GM18499 (cell line): ENCODE measurements at regions not wholly inside any gene's neighbourhood (a gene's known extent, or its start where the extent isn't known, plus 50 kb on each side); places are given as distances from the start of the nearest gene placed in this dataset.
"Not testable (repeated sequence)": the region's sequence is repeated elsewhere in the genome, so short reads cannot be mapped to it uniquely, and the experiment has no call there.

Experiments
- ATAC-seq: cut with Tn5 transposase; IDR thresholded peaks from one replicate; pipeline ENCODE4 v1.9.1; 2021; ENCODE audit warnings: moderate number of reproducible peaks; ENCODE audit not compliant: insufficient read depth, unreplicated experiment

- ATAC-seq = no peak
Measured at GRCh38 chrX:43328358-43328946, 327.6 kb upstream of the MAOA start.

GRCh38 chrX:43333543-43333942 lies 322.6 kb upstream of the MAOA start:
- no peak for ATAC-seq

- no peak for ATAC-seq
Measured at GRCh38 chrX:43345166-43345565, 310.9 kb upstream of the MAOA start.

GRCh38 chrX:43349363-43349762 lies 306.7 kb upstream of the MAOA start:
- ATAC-seq = no peak

GRCh38 chrX:43350935-43351334 lies 305.2 kb upstream of the MAOA start:
- no peak for ATAC-seq

DNA sequence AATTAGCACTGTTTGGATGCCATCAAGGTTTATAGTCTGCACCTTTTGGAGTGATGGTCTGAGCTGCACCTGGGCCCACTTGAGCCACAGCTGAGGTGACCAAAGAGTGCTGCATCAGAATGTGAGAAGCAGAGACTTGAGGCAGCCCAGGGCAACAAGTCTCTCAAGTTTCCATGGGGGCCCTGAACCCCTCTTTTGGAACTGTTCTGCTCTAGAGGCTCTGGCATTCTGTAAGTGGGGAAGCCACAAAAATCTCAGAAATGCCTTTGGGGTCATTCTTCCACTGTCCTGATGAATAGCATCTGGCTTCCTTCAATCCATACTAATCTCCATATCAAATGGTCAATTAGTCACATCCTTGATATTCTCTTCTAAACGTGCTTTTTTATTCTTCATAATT lies 298.4 kb upstream of the MAOA start:
- no peak for ATAC-seq

- ATAC-seq = no peak
Measured at GRCh38 chrX:43373032-43373431, 283.1 kb upstream of the MAOA start.

DNA sequence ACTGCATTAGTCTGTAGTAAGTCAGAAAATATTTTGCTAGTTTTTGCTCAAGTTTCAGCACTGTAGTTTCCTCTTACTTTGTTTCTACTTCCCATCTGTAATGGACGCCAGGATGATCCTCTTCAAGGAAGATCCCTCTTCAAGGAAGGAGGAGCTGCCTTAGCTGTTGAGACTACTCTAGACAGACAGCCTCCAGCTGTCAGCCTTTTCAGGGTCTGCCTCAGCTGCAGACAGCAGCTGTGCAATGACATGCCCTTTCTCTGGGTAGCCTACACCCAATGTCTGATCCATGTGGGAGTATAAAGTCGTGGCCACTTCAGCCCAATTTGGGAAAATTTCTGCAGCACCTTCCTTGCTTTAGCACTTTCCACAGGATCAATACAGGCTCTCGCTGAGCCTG lies 281.0 kb upstream of the MAOA start:
- ATAC-seq = no peak

DNA sequence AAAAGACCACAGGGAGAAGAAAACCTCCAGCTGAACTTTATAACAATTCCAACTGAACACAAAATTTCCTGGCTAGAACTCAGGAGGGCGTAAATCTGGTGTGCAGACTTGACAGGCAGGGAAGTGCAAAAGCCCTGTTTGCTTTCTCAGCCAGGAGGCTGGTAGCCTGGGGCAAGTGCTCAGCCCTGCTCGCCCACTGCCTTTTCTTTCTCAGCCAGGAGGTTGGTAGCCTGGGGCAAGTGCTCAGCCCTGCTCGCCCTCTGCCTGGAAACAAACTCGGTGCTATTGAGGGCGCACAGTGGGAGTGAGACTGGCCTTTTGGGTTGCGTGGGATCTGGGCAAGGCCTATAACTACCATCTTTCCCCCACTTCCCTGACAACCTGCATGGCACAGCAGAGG lies 275.4 kb upstream of the MAOA start:
- ATAC-seq = no peak

DNA sequence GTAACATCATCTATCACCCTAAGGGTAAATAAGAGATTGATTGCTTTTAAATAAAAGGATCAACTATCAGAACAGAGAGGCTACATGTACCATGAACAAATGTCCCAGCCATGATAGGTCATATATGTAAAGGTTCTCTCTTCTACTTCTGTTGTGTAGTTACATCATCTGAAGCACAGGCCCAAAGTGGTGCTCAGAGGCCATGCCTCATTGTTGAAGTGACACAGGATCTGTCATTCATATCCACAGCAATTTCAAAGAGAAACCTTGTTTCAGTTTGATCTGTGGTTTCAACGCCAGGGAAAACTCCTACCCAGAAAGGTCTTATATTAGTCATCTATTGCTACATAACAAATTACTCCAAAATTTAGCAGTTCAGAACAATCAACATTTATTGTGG lies 269.2 kb upstream of the MAOA start:
- no peak for ATAC-seq

DNA sequence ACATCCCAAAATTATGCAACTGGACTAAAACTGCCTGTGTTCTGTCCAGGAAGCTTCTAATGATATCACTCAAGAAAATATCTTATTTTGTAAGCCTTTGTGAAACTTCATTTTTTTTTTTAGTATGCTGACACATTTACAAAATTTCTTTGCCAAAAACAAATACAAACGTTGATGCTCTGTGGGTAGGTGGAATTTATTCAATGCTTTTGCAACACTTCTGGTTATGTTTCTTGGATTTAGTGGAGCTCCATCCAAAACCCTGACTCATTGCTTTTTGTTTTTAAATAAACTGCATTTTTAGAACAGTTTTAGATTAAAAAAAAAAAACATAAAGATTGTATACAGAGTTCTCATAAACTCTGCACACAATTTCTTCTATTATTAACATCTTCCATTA lies 250.9 kb upstream of the MAOA start:
- no peak for ATAC-seq

DNA sequence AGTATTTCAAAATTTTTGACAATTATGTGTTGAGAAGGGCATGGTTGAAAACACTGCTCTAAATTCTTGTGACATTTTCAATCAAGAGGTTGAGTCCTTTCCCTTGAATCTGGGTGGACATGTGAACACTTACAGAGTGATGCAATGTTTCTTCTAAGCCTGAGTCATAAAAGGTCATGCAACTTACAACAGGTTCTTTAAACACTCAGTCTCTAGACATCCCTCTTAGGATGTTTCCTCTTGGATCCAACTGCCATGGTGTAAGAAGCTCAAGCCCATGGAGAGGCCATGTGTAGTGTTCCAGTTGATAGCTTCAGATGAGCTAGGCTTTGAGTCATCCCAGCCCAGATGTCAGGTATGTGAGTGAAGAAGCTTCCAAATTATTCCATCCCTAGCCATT lies 232.2 kb upstream of the MAOA start:
- no peak for ATAC-seq

DNA sequence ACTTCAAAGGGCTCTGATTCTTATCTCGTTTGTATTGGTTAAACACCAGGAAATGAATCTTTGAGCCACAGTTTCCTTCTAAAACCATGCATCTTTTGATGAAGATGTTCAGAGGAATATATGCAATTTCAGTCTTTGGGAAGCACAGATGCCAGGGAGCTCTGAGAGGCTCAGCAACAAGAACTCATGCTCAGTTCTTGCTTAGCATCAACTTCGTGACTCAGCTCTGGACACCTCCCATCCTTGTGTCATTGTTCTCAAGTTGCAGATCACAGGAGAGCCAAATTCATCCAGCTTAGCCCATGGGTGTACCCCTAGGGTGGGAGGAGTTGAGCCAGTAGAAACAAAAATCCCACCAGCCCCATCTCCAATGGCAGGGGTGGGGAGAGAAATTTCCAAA lies 219.6 kb upstream of the MAOA start:
- no peak for ATAC-seq

DNA sequence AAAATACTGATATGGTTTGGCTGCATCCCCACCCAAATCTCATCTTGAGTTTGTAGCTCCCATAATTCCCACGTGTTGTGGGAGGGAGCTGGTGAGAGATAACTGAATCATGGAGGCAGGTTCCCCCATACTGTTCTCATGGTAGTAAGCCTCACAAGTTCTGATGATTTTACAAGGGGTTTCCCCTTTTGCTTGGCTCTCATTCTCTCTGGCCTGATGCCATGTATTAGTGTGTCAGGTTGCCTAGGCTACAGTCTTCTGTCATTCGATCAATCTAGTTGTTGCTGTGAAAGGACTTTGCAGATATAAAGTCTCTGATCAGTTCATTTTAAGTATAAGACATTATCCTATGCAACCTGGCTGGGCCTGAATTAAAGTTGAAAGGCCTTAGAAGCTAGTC lies 209.3 kb upstream of the MAOA start:
- ATAC-seq = no peak

DNA sequence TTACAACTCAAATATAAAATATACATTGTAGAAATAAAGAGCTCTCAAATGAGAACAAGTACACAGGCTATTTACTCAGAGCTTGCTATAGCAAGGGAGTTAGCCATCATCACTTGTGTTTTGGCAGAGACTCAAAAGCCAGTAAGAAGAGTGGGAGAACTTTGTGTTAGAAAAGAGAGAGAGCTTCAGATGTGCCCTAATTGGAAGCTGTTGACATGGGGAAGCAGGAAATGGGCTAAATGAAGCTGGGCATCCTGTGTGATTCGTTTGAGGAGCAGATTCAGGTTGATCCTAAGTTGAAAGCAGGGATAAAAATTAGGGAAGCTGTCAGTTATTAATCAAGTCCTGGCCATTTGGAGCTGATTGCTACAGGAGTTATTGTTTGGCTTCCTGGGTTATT lies 207.4 kb upstream of the MAOA start:
- ATAC-seq = no peak

- ATAC-seq = no peak
Measured at GRCh38 chrX:43450355-43450754, 205.7 kb upstream of the MAOA start.

DNA sequence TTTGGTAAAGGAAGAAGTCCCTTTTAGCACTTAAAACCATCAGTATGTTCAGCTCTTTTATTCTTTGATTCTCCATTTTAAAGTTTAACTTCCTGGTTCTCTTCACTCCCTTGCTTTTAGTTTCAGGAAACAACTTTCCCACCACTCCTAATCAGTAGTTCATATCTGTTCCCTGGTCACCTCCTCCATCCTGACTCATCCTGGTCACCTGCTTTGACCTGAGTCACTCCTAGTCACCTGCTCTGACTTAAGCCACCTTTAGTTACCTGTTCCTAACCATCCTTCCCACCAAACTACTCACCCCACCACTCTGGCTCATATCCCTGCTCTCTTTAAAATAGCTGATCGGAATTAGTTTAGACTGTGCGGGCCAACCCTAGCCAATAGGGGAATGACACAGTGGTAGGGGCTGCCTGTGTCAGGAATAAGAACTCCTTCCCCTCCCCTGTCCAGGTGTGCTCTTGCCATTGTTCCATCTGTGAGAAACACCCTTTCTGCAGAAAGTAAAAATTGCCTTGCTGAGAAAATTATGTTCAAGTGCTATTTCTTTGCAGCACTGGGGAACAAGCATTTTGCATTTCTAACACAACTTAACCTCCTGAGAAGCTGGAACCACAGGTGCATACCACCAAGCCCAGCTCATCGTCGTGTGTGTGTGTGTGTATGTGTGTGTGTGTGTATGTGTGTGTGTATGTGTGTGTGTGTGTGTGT lies 204.0 kb upstream of the MAOA start:
- ATAC-seq = not testable (repeated sequence)

- no peak for ATAC-seq
Measured at GRCh38 chrX:43456063-43456462, 200.0 kb upstream of the MAOA start.

GRCh38 chrX:43456906-43457305 lies 199.2 kb upstream of the MAOA start:
- ATAC-seq = no peak

DNA sequence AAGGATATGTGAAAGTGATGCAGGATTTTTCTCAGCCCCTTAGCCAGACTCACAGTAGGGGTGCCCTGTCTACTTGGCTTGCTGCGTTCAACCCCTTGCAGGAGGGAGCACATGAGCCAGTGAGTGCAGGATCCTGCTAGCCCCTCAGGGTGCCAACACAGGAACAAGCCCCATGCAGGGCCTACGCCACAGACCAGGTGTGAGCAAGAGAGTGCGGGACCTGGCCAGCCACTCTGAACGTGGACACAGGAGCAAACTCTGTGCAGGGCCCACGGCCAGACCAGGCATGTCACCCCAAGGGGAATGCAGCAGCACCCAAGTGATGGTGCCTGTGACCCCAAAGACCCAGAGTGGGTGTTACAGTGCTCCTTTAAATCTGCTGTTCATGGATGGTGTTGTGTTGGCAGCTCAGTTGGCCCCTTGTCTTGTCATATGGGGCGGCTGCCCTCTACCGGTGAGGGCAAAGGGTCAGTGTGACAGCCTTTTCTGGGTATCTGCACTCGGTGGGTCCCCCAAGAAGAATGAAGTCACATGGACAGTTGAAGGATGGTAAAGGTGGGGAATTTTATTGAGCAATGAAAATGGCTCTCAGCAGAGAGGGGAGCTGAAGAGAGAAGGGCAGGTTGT lies 188.4 kb upstream of the MAOA start:
- ATAC-seq = no peak

DNA sequence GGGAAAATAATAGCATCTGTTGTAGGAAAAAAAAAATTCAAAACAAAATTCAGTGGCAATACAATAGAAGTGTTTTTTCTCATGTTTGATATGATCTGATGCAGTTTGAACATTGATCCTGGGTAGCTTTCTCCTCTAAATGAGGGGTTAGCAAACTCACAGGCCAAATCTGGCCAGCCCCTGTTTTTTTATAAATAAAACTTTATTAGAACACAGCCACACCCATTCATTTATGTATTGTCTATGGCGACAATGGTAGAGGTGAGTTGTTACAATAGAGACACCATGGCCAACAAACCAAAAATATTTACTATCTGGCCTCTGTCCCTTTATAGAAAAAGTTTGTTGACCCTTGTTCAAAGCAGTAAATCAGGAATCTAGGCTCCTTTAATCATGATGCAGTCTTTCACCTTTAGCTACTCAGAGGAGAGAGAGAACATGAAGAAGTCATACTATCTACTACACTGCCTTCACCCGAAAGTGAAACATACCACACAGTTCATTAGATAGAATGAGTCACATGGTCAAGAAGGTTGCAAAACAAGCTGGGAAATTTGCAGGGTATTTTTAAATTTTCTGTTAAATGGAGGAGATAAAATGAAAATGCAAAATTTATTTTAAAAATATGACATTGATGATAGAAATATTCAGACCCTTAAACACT lies 186.6 kb upstream of the MAOA start:
- ATAC-seq = no peak
